ENCODE measurements at regions not wholly inside any gene's neighbourhood (a gene's known extent, or its start where the extent isn't known, plus 50 kb on each side); places are given as distances from the start of the nearest gene placed in this dataset.

DNA sequence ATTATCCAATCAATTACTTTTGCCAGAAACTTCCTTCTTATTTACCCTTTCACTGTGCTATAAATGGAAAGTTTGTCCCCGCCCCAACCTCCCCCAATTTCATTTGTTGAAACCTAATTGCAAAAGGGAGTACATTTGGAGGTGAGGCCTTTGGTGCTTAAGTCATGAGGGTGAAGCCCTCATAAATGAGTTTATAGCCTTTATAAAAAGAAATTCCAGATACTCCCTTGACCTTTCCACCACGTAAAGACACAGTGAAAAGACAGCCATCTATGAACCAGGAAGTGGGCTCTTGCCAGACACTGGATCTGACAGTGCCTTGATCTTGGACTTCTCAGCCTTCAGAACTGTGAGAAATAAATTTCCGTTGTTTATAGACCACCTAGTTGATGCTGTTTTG lies 82.3 kb downstream of the NUDT12 start:
- Histone ChIP-seq H3K4me3 (ENCODE audit: low read length) (no peak overlapping the region), H3K9ac (ENCODE audit: low read length) (no peak overlapping the region), H4K20me1 (ENCODE audit: insufficient read depth) (no peaks in the 10 kb centered on the region), H3K27me3 (ENCODE audit: insufficient read depth, low read depth, low read length) (no peaks in the 10 kb centered on the region), H2AFZ (ENCODE audit: low read depth, low read length) (no peak overlapping the region), H3K79me2 (replicated peaks; ENCODE audit: insufficient read depth, low read length) (no peaks in the 10 kb centered on the region), H3K27ac (ENCODE audit: low read length) (no peak overlapping the region), H3K9me3 (ENCODE audit: low read length) (no peaks in the 10 kb centered on the region), H3K4me2 (ENCODE audit: low read length) (no peak overlapping the region), H3K36me3 (ENCODE audit: insufficient read depth, low read length) (no peaks in the 10 kb centered on the region), H3F3A (ENCODE audit: insufficient read depth, low read length, poor library complexity, severe bottlenecking) (no peaks in the 10 kb centered on the region), H3K9me2 (ENCODE audit: insufficient read depth, low read length) (no peaks in the 10 kb centered on the region)
- TF ChIP-seq POLR2AphosphoS5 (IDR thresholded peaks at IDR 0.05) = no peak
- no peak for TF ChIP-seq SMC3 (conservative IDR thresholded peaks at IDR 0.05; ENCODE audit: poor library complexity)
- TF ChIP-seq, protein P1, sequence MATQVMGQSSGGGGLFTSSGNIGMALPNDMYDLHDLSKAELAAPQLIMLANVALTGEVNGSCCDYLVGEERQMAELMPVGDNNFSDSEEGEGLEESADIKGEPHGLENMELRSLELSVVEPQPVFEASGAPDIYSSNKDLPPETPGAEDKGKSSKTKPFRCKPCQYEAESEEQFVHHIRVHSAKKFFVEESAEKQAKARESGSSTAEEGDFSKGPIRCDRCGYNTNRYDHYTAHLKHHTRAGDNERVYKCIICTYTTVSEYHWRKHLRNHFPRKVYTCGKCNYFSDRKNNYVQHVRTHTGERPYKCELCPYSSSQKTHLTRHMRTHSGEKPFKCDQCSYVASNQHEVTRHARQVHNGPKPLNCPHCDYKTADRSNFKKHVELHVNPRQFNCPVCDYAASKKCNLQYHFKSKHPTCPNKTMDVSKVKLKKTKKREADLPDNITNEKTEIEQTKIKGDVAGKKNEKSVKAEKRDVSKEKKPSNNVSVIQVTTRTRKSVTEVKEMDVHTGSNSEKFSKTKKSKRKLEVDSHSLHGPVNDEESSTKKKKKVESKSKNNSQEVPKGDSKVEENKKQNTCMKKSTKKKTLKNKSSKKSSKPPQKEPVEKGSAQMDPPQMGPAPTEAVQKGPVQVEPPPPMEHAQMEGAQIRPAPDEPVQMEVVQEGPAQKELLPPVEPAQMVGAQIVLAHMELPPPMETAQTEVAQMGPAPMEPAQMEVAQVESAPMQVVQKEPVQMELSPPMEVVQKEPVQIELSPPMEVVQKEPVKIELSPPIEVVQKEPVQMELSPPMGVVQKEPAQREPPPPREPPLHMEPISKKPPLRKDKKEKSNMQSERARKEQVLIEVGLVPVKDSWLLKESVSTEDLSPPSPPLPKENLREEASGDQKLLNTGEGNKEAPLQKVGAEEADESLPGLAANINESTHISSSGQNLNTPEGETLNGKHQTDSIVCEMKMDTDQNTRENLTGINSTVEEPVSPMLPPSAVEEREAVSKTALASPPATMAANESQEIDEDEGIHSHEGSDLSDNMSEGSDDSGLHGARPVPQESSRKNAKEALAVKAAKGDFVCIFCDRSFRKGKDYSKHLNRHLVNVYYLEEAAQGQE (IDR thresholded peaks at IDR 0.05; ENCODE audit: borderline replicate concordance) = no peak
- TF ChIP-seq EP300 (conservative IDR thresholded peaks at IDR 0.05; ENCODE audit: poor library complexity, severe bottlenecking) = no peak
- no peak for TF ChIP-seq TAF1 (IDR thresholded peaks at IDR 0.05; ENCODE audit: low read depth)
- no peak for TF ChIP-seq RAD21 (conservative IDR thresholded peaks at IDR 0.05)
- no peak for TF ChIP-seq MXI1 (conservative IDR thresholded peaks at IDR 0.05; ENCODE audit: poor library complexity, severe bottlenecking)
- TF ChIP-seq, protein P2, sequence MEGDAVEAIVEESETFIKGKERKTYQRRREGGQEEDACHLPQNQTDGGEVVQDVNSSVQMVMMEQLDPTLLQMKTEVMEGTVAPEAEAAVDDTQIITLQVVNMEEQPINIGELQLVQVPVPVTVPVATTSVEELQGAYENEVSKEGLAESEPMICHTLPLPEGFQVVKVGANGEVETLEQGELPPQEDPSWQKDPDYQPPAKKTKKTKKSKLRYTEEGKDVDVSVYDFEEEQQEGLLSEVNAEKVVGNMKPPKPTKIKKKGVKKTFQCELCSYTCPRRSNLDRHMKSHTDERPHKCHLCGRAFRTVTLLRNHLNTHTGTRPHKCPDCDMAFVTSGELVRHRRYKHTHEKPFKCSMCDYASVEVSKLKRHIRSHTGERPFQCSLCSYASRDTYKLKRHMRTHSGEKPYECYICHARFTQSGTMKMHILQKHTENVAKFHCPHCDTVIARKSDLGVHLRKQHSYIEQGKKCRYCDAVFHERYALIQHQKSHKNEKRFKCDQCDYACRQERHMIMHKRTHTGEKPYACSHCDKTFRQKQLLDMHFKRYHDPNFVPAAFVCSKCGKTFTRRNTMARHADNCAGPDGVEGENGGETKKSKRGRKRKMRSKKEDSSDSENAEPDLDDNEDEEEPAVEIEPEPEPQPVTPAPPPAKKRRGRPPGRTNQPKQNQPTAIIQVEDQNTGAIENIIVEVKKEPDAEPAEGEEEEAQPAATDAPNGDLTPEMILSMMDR (IDR thresholded peaks at IDR 0.05; ENCODE audit: poor library complexity, severe bottlenecking) = no peak
- TF ChIP-seq EZH2 (IDR thresholded peaks at IDR 0.05; ENCODE audit: borderline replicate concordance, insufficient read depth, low read length, poor library complexity, severe bottlenecking) = no peak

GRCh38 chr5:103477678-103478077 lies 84.9 kb downstream of the NUDT12 start:
- TF ChIP-seq, protein P2 (IDR thresholded peaks at IDR 0.05; ENCODE audit: poor library complexity, severe bottlenecking) = no peak
- TF ChIP-seq EP300 (conservative IDR thresholded peaks at IDR 0.05; ENCODE audit: poor library complexity, severe bottlenecking) (no peak), TAF1 (IDR thresholded peaks at IDR 0.05; ENCODE audit: low read depth) (no peak), EZH2 (IDR thresholded peaks at IDR 0.05; ENCODE audit: borderline replicate concordance, insufficient read depth, low read length, poor library complexity, severe bottlenecking) (no peak), SMC3 (conservative IDR thresholded peaks at IDR 0.05; ENCODE audit: poor library complexity) (no peak), POLR2AphosphoS5 (IDR thresholded peaks at IDR 0.05) (no peak), MXI1 (conservative IDR thresholded peaks at IDR 0.05; ENCODE audit: poor library complexity, severe bottlenecking) (no peak), RAD21 (conservative IDR thresholded peaks at IDR 0.05) (no peak)
- TF ChIP-seq, protein P1 (IDR thresholded peaks at IDR 0.05; ENCODE audit: borderline replicate concordance) = no peak
- Histone ChIP-seq H3F3A (ENCODE audit: insufficient read depth, low read length, poor library complexity, severe bottlenecking) (no peaks in the 10 kb centered on the region), H3K4me2 (ENCODE audit: low read length) (no peak overlapping the region), H3K36me3 (ENCODE audit: insufficient read depth, low read length) (no peaks in the 10 kb centered on the region), H2AFZ (ENCODE audit: low read depth, low read length) (no peak overlapping the region), H3K27ac (ENCODE audit: low read length) (no peak overlapping the region), H3K79me2 (replicated peaks; ENCODE audit: insufficient read depth, low read length) (no peaks in the 10 kb centered on the region), H3K4me3 (ENCODE audit: low read length) (no peak overlapping the region), H3K27me3 (ENCODE audit: insufficient read depth, low read depth, low read length) (no peaks in the 10 kb centered on the region), H3K9ac (ENCODE audit: low read length) (no peak overlapping the region), H3K9me2 (ENCODE audit: insufficient read depth, low read length) (no peaks in the 10 kb centered on the region), H3K9me3 (ENCODE audit: low read length) (no peaks in the 10 kb centered on the region), H4K20me1 (ENCODE audit: insufficient read depth) (no peaks in the 10 kb centered on the region)
